Stimulated activated naive CD8-positive, alpha-beta T cell treated with anti-CD3 and anti-CD28 coated beads, Interleukin-15, amount 100 ng/mL, for 72 hours (primary cell): ENCODE measurements at regions not wholly inside any gene's neighbourhood (a gene's known extent, or its start where the extent isn't known, plus 50 kb on each side); places are given as distances from the start of the nearest gene placed in this dataset.

Source experiments
- ATAC-seq: fragments of 150-1000 bp; cut with Tn5 transposase; 2 replicates; pipeline ENCODE4 v1.10.0; 2021; ENCODE audit warnings: mild to moderate bottlenecking, moderate library complexity
- DNase-seq, 2 donors: peaks; one replicate each; pipeline ENCODE4 v3.0.0; 2021 to 2022
- H3K27ac Mint-ChIP-seq, 2 donors: one replicate each; pipeline ENCODE4 v1.8.0; 2022; ENCODE audit warnings: mild to moderate bottlenecking in 2 of 2, mixed read lengths in 2 of 2, moderate library complexity in 2 of 2
- H3K27me3 Mint-ChIP-seq: one replicate; pipeline ENCODE4 v1.8.0; 2022; ENCODE audit warnings: mixed read lengths
- H3K4me1 Mint-ChIP-seq: one replicate; pipeline ENCODE4 v1.8.0; 2022; ENCODE audit warnings: mild to moderate bottlenecking, mixed read lengths
- H3K4me3 Mint-ChIP-seq, 2 donors: one replicate each; pipeline ENCODE4 v1.8.0; 2022; ENCODE audit warnings: mild to moderate bottlenecking in 2 of 2, mixed read lengths in 2 of 2, moderate library complexity in 1 of 2
- H3K9me3 Mint-ChIP-seq, 2 donors: one replicate each; pipeline ENCODE4 v1.8.0; 2022; ENCODE audit warnings: mixed read lengths in 2 of 2

GRCh38 chr3:151935446-151935845 is 62.0 kb downstream of the SUCNR1 start:
- ATAC-seq: no peak
- H3K4me3 Mint-ChIP-seq: no peak overlapping the region
- no peaks in the 10 kb centered on the region for H3K4me1 Mint-ChIP-seq
- no peaks in the 10 kb centered on the region for H3K27me3 Mint-ChIP-seq
- H3K9me3 Mint-ChIP-seq: no peaks in the 10 kb centered on the region
- H3K27ac Mint-ChIP-seq: no peak overlapping the region
- DNase-seq: no peak

GRCh38 chr3:151940481-151940880 is 67.0 kb downstream of the SUCNR1 start:
- H3K27ac Mint-ChIP-seq: no peak overlapping the region
- no peak for DNase-seq
- H3K4me3 Mint-ChIP-seq: no peak overlapping the region
- H3K27me3 Mint-ChIP-seq: no peaks in the 10 kb centered on the region
- no peaks in the 10 kb centered on the region for H3K4me1 Mint-ChIP-seq
- ATAC-seq: no peak
- H3K9me3 Mint-ChIP-seq: no peaks in the 10 kb centered on the region

- Mint-ChIP-seq H3K4me1 (no peaks in the 10 kb centered on the region), H3K27me3 (no peaks in the 10 kb centered on the region), H3K9me3 (peaks cover 5 to 8% of the 10 kb centered on the region in 2 donors), H3K27ac (no peak overlapping the region), H3K4me3 (no peak overlapping the region)
- ATAC-seq (no peak), DNase-seq (no peak)
These were observed 70.1 kb downstream of the SUCNR1 start for GRCh38 chr3:151943539-151943938.

- ATAC-seq (no peak), DNase-seq (no peak)
- Mint-ChIP-seq H3K27me3 (no peaks in the 10 kb centered on the region), H3K4me3 (no peak overlapping the region), H3K4me1 (no peaks in the 10 kb centered on the region), H3K27ac (no peak overlapping the region), H3K9me3 (peaks cover 5 to 8% of the 10 kb centered on the region in 2 donors)
These were observed 70.9 kb downstream of the SUCNR1 start for GRCh38 chr3:151944356-151944755.

- no peak overlapping the region for H3K4me3 Mint-ChIP-seq
- H3K9me3 Mint-ChIP-seq: peaks cover 5 to 8% of the 10 kb centered on the region in 2 donors
- peak overlapping the region in 1 of 2 donors; percentile 7 for H3K27ac Mint-ChIP-seq
- peaks cover 9% of the 10 kb centered on the region for H3K27me3 Mint-ChIP-seq
- DNase-seq (no peak), ATAC-seq (no peak)
- no peaks in the 10 kb centered on the region for H3K4me1 Mint-ChIP-seq
These were observed 73.2 kb downstream of the SUCNR1 start for GRCh38 chr3:151946606-151947005.

- ATAC-seq: no peak
- H3K9me3 Mint-ChIP-seq: peaks cover 5 to 8% of the 10 kb centered on the region in 2 donors
- peaks cover 12% of the 10 kb centered on the region for H3K27me3 Mint-ChIP-seq
- H3K4me1 Mint-ChIP-seq: no peaks in the 10 kb centered on the region
- no peak for DNase-seq
- H3K27ac Mint-ChIP-seq: no peak overlapping the region
- H3K4me3 Mint-ChIP-seq: no peak overlapping the region
These were observed 76.3 kb downstream of the SUCNR1 start for GRCh38 chr3:151949706-151950105.

- peaks cover 12% of the 10 kb centered on the region for H3K27me3 Mint-ChIP-seq
- ATAC-seq (no peak), DNase-seq (no peak)
- H3K4me1 Mint-ChIP-seq: no peaks in the 10 kb centered on the region
- no peak overlapping the region for H3K27ac Mint-ChIP-seq
- H3K4me3 Mint-ChIP-seq: no peak overlapping the region
- H3K9me3 Mint-ChIP-seq: no peaks in the 10 kb centered on the region
These were observed 81.9 kb downstream of the SUCNR1 start for GRCh38 chr3:151955356-151955755.

- ATAC-seq: no peak
- no peak overlapping the region for H3K27ac Mint-ChIP-seq
- no peaks in the 10 kb centered on the region for H3K9me3 Mint-ChIP-seq
These were observed 87.6 kb downstream of the SUCNR1 start for GRCh38 chr3:151960961-151961580.

GRCh38 chr3:151962352-151962751 is 88.9 kb downstream of the SUCNR1 start:
- no peak overlapping the region for H3K27ac Mint-ChIP-seq
- no peaks in the 10 kb centered on the region for H3K27me3 Mint-ChIP-seq
- no peaks in the 10 kb centered on the region for H3K9me3 Mint-ChIP-seq
- no peaks in the 10 kb centered on the region for H3K4me1 Mint-ChIP-seq
- ATAC-seq (no peak), DNase-seq (no peak)
- H3K4me3 Mint-ChIP-seq: no peak overlapping the region

More at GRCh38 chr3:151960961-151961580, 87.6 kb downstream of the SUCNR1 start:
- DNase-seq: no peak
- no peak overlapping the region for H3K4me3 Mint-ChIP-seq
- no peaks in the 10 kb centered on the region for H3K4me1 Mint-ChIP-seq
- no peaks in the 10 kb centered on the region for H3K27me3 Mint-ChIP-seq

GRCh38 chr3:151962912-151963311 is 89.5 kb downstream of the SUCNR1 start:
- no peaks in the 10 kb centered on the region for H3K27me3 Mint-ChIP-seq
- no peaks in the 10 kb centered on the region for H3K4me1 Mint-ChIP-seq
- H3K9me3 Mint-ChIP-seq: no peaks in the 10 kb centered on the region
- H3K27ac Mint-ChIP-seq: no peak overlapping the region
- no peak for ATAC-seq
- no peak overlapping the region for H3K4me3 Mint-ChIP-seq
- no peak for DNase-seq

GRCh38 chr3:151964743-151965142 is 91.3 kb downstream of the SUCNR1 start:
- no peak overlapping the region for H3K4me3 Mint-ChIP-seq
- no peaks in the 10 kb centered on the region for H3K9me3 Mint-ChIP-seq
- no peak for ATAC-seq
- no peaks in the 10 kb centered on the region for H3K4me1 Mint-ChIP-seq
- no peak for DNase-seq
- no peak overlapping the region for H3K27ac Mint-ChIP-seq
- no peaks in the 10 kb centered on the region for H3K27me3 Mint-ChIP-seq

GRCh38 chr3:151969026-151969642 is 95.7 kb downstream of the SUCNR1 start:
- no peaks in the 10 kb centered on the region for H3K9me3 Mint-ChIP-seq
- H3K4me3 Mint-ChIP-seq: no peak overlapping the region
- H3K27me3 Mint-ChIP-seq: no peaks in the 10 kb centered on the region
- no peak overlapping the region for H3K27ac Mint-ChIP-seq
- no peak for ATAC-seq
- H3K4me1 Mint-ChIP-seq: no peaks in the 10 kb centered on the region
- no peak for DNase-seq

- peaks cover 5% of the 10 kb centered on the region for H3K4me1 Mint-ChIP-seq
- DNase-seq (no peak), ATAC-seq (no peak)
- no peaks in the 10 kb centered on the region for H3K9me3 Mint-ChIP-seq
- H3K27me3 Mint-ChIP-seq: no peaks in the 10 kb centered on the region
- H3K27ac Mint-ChIP-seq: no peak overlapping the region
- H3K4me3 Mint-ChIP-seq: no peak overlapping the region
These were observed 98.6 kb downstream of the SUCNR1 start for GRCh38 chr3:151971814-151972579.

GRCh38 chr3:151974067-151974466 is 100.6 kb downstream of the SUCNR1 start:
- DNase-seq: no peak
- Mint-ChIP-seq H3K9me3 (no peaks in the 10 kb centered on the region), H3K4me1 (peaks cover 5% of the 10 kb centered on the region), H3K4me3 (no peak overlapping the region), H3K27ac (no peak overlapping the region), H3K27me3 (no peaks in the 10 kb centered on the region)
- no peak for ATAC-seq

GRCh38 chr3:151976211-151977050 is 103.0 kb downstream of the SUCNR1 start:
- Mint-ChIP-seq H3K27ac (no peak overlapping the region), H3K9me3 (no peaks in the 10 kb centered on the region), H3K4me1 (peaks cover 5% of the 10 kb centered on the region), H3K27me3 (no peaks in the 10 kb centered on the region), H3K4me3 (no peak overlapping the region)
- ATAC-seq: no peak
- no peak for DNase-seq
